22Rv1 (cell line): ENCODE measurements at regions not wholly inside any gene's neighbourhood (a gene's known extent, or its start where the extent isn't known, plus 50 kb on each side); places are given as distances from the start of the nearest gene placed in this dataset.
"Not testable (repeated sequence)": the region's sequence is repeated elsewhere in the genome, so short reads cannot be mapped to it uniquely, and the experiment has no call there.

Experiments used
- H3K27ac ChIP-seq: fragments of 450-650 bp; 2 replicates; pipeline ENCODE4 v1.5.1; 2017
- ZFX ChIP-seq: fragments of 450-650 bp; IDR thresholded peaks from 2 replicates; pipeline ENCODE4 v1.6.1; 2017; ENCODE audit warnings: antibody characterized with exemption, borderline replicate concordance
- TF ChIP-seq, protein P1 (sequence below): fragments of 450-650 bp; IDR thresholded peaks from 2 replicates; pipeline ENCODE4 v1.5.1; 2017; ENCODE audit warnings: mild to moderate bottlenecking

DNA sequence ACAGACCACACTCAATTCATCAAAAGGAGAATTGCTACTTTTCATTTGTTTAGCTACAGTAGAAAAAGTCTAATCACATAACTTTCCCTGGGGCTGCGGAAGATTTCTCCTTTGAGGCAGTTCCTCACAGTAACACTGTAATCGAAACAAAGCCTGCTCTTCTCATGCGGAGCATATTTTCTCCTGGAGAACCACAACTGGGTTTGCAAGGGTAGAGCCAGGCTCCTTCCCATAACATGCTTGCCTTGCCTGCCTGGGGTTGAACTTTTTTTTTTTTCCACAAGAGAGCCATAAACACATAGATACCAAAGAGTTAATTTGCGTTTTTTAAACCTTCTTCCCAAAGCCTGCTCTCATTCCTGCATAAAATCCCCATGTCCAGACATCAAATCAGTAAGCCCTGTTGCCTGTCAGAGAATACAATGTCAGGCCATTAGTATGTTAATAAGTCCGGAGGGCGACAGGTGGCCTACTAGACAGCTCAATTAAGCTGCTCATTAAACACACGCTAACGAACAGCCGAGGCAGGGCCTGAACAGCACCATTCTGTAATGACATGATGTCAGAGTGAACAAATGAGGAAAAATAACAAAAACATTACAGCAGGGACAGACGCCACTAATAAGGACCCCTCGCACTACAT lies 107.1 kb upstream of the OLIG2 start:
- H3K27ac ChIP-seq, result no peak overlapping the region
- TF ChIP-seq ZFX, result no peak
- TF ChIP-seq, protein P1, sequence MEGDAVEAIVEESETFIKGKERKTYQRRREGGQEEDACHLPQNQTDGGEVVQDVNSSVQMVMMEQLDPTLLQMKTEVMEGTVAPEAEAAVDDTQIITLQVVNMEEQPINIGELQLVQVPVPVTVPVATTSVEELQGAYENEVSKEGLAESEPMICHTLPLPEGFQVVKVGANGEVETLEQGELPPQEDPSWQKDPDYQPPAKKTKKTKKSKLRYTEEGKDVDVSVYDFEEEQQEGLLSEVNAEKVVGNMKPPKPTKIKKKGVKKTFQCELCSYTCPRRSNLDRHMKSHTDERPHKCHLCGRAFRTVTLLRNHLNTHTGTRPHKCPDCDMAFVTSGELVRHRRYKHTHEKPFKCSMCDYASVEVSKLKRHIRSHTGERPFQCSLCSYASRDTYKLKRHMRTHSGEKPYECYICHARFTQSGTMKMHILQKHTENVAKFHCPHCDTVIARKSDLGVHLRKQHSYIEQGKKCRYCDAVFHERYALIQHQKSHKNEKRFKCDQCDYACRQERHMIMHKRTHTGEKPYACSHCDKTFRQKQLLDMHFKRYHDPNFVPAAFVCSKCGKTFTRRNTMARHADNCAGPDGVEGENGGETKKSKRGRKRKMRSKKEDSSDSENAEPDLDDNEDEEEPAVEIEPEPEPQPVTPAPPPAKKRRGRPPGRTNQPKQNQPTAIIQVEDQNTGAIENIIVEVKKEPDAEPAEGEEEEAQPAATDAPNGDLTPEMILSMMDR, result no peak

DNA sequence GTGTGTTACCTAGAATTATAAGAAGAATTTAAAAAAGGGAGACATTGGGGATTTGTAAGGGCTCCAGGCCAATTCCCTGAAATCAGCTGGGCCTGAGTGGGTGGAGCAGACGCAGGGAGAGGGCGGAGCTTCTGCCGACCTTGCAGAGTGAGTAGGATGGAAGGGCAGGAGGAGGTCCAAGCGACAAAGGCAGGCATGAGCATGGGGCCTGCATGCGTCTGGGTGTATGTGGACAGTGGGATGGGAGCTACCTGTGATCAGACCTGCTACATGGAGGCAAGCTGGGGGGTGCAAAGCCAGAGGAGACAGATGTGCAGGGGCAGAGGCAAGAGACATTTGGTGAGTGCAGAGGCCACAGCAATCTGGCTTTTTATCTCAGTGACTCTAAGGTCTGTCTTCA lies 105.3 kb upstream of the OLIG2 start:
- TF ChIP-seq, protein P1, result no peak
- TF ChIP-seq ZFX, result no peak
- no peak overlapping the region for H3K27ac ChIP-seq

DNA sequence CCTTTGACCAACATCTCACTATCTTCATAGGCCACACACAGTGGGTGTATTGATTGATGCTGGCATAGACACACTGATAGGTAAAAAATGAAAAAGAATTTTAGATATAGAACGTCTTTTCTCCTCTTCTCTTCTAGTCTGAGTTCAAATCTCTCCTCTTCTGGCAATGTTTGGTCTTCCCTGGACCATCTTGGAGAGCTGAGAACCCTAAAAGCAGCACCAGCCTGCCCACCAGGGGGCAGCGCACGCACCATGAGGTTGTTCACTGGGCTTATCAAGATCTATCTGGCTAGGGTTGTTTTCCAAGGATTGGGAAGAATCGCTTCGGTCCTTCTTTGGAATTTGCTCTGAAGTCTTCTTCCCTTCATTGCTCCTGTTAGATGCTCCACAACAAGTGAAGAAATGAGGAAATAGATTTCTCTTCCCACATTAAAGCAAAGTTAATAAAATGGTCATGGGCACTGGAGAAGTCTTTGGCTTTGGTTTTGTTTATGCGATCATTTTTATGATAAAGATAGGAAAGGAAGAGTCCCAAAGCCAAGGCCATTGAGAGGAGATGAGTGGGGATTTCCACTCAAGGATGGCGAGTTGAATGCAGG lies 104.0 kb upstream of the OLIG2 start:
- H3K27ac ChIP-seq, result no peak overlapping the region
- TF ChIP-seq ZFX, result no peak
- TF ChIP-seq, protein P1, result peak; percentile 76

DNA sequence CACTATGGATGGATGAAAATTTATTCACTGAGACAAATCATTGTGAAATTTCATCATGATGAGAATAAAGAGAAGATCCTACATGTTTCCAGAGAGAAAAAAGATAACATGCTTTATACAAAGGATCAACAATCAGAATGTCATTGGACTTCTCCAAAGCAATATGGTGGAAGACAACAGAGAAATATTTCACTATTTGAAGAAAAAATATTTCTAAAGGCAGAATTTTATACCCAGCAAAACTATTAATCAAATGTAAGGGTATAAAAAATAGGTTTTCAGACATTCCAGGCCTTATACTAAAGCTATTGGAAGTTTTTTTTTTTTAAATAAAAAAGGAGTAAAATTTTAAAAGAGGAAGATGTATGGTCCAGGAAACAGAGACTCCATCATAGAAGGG lies 100.6 kb upstream of the OLIG2 start:
- no peak for TF ChIP-seq ZFX
- TF ChIP-seq, protein P1, result no peak
- H3K27ac ChIP-seq, result no peak overlapping the region

DNA sequence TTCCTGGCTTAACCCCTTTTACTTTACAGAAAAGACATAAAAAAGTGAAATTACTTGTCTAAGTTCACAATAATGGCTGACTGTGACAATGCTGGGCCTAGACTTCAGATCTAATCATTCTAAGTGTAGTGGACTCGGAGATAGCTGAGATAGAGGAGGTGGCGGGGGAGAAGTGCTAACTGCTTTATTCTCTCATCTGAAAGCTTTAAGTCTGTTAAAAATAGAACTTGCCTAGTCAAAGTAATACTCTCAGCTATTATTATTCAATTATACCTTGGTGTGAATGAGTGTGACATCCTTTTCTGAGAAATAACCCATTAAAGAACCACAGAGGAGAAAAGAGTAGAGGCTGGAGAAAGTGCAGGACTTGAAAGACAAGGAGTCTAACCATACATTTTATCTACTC lies 96.1 kb upstream of the OLIG2 start:
- no peak overlapping the region for H3K27ac ChIP-seq
- TF ChIP-seq, protein P1, result no peak
- TF ChIP-seq ZFX, result no peak

DNA sequence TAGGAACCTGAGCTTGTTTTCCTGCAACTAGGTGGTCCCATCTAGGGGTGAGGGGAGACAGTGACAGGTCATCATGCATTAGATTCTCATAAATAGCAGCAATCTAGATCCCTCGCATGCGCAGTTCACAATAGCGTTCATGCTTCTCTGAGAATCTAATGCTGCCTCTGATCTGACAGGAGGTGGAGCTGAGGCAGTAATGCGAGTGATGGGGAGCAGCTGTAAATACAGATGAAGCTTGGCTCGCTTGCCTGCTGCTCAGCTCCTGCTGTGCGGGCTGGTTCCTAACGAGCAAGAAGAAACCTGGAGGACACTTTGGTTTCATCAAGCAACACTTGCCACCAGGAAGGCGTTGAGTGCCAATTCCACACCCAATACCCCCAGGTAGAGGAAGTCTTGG lies 95.1 kb upstream of the OLIG2 start:
- no peak overlapping the region for H3K27ac ChIP-seq
- TF ChIP-seq, protein P1, result no peak
- no peak for TF ChIP-seq ZFX

DNA sequence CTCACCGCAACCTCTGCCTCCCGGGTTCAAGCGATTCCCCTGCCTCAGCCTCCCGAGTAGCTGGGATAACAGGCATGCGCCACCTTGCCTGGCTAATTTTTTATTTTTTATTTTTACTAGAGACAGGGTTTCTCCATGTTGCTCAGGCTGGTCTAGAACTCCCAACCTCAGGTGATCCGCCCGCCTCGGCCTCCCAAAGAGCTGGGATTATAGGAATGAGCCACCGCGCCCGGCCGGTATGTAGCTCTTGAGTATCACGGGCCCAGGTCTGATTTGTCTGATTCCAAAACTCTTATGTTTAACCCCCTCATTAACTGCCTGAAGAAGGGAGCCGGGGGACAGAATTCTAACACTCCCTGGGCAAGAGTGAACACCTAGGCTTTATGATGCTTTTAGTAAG lies 91.7 kb upstream of the OLIG2 start:
- not testable (repeated sequence) for H3K27ac ChIP-seq

DNA sequence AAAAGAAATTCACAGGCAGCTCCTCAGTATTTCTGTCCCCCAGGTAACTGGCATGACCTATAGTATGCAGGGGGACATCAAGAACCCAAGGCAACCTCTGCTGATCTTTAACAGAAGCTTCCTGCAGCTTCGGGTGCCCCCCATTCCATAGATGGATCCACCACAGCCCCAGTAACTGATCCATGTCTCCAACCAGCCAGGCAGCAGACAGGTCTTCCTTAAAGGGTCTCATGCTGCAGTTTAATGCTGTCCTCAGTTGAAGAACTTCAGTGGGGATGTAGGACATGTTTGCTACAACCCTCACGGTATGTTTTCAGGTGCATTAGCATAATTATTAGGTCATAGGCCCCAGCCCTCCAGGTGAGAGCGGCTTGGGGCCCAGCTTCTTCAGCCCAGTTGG lies 90.9 kb upstream of the OLIG2 start:
- no peak overlapping the region for H3K27ac ChIP-seq
- TF ChIP-seq, protein P1, result no peak
- TF ChIP-seq ZFX, result no peak
